RCC 7860 (cell line): ENCODE measurements at regions not wholly inside any gene's neighbourhood (a gene's known extent, or its start where the extent isn't known, plus 50 kb on each side); places are given as distances from the start of the nearest gene placed in this dataset.

Source experiments
- DNase-seq: peaks from one replicate; pipeline ENCODE4 v3.0.0-alpha.2; 2015; ENCODE audit warnings: low spot score
- FAIRE-seq: peaks from 2 replicates; lab custom pipeline; 2012; peaks lifted over from hg19 to GRCh38; lab: Jason Lieb, UNC

DNA sequence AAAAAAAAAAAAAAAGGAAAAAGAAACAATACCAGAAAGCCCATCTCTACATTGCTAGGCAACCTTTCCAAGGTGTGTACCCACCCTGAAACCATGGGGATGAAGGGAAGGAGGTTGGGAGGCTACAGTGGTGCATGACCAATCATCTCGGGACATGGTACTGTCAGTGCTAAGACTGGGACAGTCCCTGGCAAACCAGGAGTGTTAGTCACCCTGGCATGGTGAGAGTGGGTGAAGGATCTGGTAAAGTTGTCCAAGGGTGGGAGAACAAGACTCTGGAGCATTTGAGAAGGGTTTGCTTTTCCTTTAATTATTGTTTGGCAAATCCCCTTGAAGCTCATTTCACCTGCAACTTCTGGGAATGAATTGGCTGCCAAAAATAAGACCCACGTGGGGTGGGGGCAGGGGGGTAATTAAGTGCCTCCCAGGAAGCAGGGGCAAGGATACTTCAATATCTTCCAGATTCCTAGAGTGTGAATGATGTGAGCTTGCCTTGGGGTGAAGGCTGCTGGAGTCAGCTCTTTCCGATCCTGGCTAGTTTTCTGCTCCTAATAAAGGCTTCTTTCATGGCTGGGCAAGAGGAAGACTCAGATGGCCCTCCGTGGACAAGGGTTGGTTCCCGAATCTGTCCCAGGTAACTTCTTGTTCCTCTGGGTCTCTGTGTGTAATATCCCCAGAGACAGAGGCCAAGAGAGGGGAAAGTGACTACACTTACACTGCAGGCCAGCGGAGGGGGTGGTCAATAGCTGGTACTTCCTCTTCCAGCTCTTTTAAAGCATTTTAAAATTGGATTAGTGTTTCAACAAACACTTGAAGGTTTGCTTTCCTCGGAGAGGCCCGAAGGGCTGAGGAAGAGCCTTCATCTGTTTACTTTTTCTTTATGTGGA is 61.6 kb upstream of the SPRY4 start:
- FAIRE-seq (no peak), DNase-seq (no peak)

GRCh38 chr5:142385194-142385593 is 60.4 kb upstream of the SPRY4 start:
- DNase-seq (no peak), FAIRE-seq (no peak)

DNA sequence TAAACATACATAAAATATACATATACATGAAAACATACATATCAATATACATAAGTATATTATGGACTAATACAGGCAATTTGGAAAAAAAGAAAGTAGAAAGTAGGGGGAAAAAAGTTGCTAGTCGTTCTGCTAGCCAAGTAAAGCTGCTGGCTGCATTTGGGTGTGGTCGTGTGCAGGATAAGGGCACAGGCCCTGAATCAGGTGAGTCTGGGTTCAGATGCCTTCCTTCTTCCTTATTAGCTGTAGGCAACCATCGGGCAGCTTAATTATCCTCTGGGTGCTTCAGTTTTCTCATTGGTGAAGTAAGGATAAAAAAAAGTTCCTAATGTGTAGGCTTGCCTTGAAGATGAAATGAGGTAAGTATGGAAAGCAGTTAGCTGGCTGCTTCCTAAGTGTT is 59.2 kb upstream of the SPRY4 start:
- FAIRE-seq: no peak

GRCh38 chr5:142382186-142382585 is 57.4 kb upstream of the SPRY4 start:
- no peak for DNase-seq
- FAIRE-seq: no peak

More for the DNA sequence above, 59.2 kb upstream of the SPRY4 start:
- no peak for DNase-seq

DNA sequence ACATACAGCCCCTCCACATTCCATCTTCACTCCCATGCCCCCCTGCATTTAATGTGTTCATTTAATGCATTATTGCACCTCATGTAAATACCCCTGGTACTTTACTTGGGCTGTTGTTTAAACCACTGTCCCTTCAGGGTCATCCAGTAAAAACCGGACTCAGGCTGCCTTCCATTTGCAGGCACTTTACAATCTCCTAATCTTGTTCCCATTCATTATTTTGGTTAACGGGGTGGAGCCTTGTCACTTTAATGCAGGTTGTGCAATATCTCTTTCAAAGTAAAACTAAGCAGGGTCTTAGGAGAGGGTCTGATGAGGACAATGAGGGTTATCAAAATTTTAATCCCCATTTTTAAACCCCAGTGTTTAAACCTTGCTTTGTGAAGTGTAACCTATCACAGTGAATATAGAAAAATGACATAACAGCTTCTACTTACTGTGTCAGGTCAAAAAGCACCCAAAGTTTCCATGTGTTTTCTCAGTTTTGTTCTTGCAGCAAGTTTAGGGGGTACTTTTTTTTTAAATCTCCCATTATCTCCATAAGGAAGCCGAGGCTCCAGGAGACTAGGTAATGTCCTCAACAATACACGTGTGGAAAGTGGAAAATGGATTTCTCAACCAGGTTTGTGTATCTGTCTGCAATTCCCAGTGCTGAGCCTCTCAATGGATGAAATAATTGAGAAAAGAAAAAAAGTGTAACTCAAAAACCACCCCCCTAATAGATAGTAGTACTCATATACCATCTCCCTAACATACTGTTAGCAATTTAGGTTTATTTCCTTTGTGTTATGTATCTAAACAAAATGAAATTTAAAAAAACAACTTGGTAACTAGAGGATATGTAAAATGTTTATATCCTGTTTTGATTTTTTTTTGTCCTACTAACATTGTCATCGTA is 54.2 kb upstream of the SPRY4 start:
- FAIRE-seq (no peak), DNase-seq (no peak)

GRCh38 chr5:142375944-142376411 is 51.2 kb upstream of the SPRY4 start:
- FAIRE-seq: no peak

More at GRCh38 chr5:142375944-142376411, 51.2 kb upstream of the SPRY4 start:
- DNase-seq: no peak
